DOHH2 (cell line): ENCODE measurements at regions not wholly inside any gene's neighbourhood (a gene's known extent, or its start where the extent isn't known, plus 50 kb on each side); places are given as distances from the start of the nearest gene placed in this dataset.

Source experiments
- EZH2phosphoT487 ChIP-seq: fragments of 200-600 bp; sonication (generic); IDR thresholded peaks from 2 replicates; pipeline ENCODE4 v1.6.1; 2017; ENCODE audit warnings: borderline replicate concordance, mild to moderate bottlenecking, antibody characterized with exemption, low read length, moderate library complexity, mixed read lengths
- TF ChIP-seq, protein P1 (sequence below): fragments of 200-600 bp; sonication (generic); IDR thresholded peaks from one replicate; pipeline ENCODE4 v1.5.1; 2014; ENCODE audit warnings: antibody characterized with exemption, mild to moderate bottlenecking, low read depth, low read length; ENCODE audit not compliant: poor library complexity, severe bottlenecking

DNA sequence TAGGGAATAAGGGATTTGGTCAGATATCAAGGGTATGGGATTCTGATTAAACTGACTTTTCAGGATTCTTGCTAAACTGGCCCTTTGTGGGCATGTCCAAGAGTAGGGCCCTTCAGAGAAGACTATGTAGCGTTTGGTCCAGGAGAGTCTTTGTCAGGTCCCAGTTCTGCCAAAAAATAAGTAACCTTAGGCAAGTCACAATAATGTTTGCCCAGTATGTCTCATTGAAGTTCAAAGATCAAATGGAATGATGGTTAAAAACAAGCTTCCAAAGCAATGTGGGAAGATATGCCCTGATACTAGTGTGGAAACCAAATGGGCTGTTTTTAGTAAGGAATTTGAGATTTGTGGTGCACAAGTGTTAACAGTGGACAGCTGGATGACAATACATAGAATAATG, 454.4 kb downstream of the WDR72 start:
- TF ChIP-seq, protein P1, sequence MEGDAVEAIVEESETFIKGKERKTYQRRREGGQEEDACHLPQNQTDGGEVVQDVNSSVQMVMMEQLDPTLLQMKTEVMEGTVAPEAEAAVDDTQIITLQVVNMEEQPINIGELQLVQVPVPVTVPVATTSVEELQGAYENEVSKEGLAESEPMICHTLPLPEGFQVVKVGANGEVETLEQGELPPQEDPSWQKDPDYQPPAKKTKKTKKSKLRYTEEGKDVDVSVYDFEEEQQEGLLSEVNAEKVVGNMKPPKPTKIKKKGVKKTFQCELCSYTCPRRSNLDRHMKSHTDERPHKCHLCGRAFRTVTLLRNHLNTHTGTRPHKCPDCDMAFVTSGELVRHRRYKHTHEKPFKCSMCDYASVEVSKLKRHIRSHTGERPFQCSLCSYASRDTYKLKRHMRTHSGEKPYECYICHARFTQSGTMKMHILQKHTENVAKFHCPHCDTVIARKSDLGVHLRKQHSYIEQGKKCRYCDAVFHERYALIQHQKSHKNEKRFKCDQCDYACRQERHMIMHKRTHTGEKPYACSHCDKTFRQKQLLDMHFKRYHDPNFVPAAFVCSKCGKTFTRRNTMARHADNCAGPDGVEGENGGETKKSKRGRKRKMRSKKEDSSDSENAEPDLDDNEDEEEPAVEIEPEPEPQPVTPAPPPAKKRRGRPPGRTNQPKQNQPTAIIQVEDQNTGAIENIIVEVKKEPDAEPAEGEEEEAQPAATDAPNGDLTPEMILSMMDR = no peak
- TF ChIP-seq EZH2phosphoT487 = no peak
